ENCODE measurements at regions not wholly inside any gene's neighbourhood (a gene's known extent, or its start where the extent isn't known, plus 50 kb on each side); places are given as distances from the start of the nearest gene placed in this dataset.

DNA sequence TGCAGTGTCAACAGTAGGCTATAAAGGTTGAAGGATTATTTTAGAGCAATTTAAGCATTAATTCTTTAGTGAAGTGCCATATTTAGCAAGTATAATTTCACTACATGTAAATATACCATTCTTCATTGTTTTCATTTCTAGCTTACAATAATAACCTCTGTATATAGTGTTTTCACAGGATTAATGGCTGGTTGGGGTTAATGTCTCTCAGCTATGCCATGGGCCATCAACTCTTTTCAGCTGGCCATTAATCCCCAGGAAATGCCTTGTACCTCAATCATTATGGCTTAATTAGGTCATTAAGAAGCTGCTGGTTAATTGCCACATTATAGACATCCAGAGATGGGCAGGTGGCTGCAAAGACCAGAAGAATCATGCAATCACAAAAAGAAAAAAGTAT is 715.1 kb downstream of the MAT2B start:
- no peak overlapping the region for H3K4me3 ChIP-seq (replicated peaks in 1 of 3; ENCODE audit: insufficient read depth in 1 of 3, low read depth in 2 of 3, low read length in 3 of 3)
- no peak for ATAC-seq
- no peak overlapping the region for H3K9ac ChIP-seq (ENCODE audit: insufficient read depth, low read depth, low read length)
- no peak for TF ChIP-seq MAFK (conservative IDR thresholded peaks at IDR 0.05 in 1 of 2, IDR thresholded peaks at IDR 0.05 in 1 of 2; ENCODE audit: low read length in 2 of 2)
- no peak for TF ChIP-seq ZNF709 (CRISPR knock-in tag; IDR thresholded peaks at IDR 0.05)
- TF ChIP-seq KAT7 (CRISPR knock-in tag; IDR thresholded peaks at IDR 0.05; ENCODE audit: borderline replicate concordance) = no peak
- no peak for TF ChIP-seq ZFP36L1 (CRISPR knock-in tag; IDR thresholded peaks at IDR 0.05)
- TF ChIP-seq KDM5A (IDR thresholded peaks at IDR 0.05; ENCODE audit: borderline replicate concordance, low read length) = no peak
- no peak for TF ChIP-seq ZNF331 (CRISPR knock-in tag; IDR thresholded peaks at IDR 0.05)
- TF ChIP-seq, protein P1, sequence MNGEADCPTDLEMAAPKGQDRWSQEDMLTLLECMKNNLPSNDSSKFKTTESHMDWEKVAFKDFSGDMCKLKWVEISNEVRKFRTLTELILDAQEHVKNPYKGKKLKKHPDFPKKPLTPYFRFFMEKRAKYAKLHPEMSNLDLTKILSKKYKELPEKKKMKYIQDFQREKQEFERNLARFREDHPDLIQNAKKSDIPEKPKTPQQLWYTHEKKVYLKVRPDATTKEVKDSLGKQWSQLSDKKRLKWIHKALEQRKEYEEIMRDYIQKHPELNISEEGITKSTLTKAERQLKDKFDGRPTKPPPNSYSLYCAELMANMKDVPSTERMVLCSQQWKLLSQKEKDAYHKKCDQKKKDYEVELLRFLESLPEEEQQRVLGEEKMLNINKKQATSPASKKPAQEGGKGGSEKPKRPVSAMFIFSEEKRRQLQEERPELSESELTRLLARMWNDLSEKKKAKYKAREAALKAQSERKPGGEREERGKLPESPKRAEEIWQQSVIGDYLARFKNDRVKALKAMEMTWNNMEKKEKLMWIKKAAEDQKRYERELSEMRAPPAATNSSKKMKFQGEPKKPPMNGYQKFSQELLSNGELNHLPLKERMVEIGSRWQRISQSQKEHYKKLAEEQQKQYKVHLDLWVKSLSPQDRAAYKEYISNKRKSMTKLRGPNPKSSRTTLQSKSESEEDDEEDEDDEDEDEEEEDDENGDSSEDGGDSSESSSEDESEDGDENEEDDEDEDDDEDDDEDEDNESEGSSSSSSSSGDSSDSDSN (CRISPR knock-in tag; IDR thresholded peaks at IDR 0.05) = no peak
- TF ChIP-seq ZNF572 (CRISPR knock-in tag; IDR thresholded peaks at IDR 0.05) = no peak
- TF ChIP-seq, protein P2, sequence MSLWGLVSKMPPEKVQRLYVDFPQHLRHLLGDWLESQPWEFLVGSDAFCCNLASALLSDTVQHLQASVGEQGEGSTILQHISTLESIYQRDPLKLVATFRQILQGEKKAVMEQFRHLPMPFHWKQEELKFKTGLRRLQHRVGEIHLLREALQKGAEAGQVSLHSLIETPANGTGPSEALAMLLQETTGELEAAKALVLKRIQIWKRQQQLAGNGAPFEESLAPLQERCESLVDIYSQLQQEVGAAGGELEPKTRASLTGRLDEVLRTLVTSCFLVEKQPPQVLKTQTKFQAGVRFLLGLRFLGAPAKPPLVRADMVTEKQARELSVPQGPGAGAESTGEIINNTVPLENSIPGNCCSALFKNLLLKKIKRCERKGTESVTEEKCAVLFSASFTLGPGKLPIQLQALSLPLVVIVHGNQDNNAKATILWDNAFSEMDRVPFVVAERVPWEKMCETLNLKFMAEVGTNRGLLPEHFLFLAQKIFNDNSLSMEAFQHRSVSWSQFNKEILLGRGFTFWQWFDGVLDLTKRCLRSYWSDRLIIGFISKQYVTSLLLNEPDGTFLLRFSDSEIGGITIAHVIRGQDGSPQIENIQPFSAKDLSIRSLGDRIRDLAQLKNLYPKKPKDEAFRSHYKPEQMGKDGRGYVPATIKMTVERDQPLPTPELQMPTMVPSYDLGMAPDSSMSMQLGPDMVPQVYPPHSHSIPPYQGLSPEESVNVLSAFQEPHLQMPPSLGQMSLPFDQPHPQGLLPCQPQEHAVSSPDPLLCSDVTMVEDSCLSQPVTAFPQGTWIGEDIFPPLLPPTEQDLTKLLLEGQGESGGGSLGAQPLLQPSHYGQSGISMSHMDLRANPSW (CRISPR knock-in tag; IDR thresholded peaks at IDR 0.05; ENCODE audit: borderline replicate concordance) = no peak
- TF ChIP-seq TAF1 (CRISPR knock-in tag; IDR thresholded peaks at IDR 0.05) = no peak
- TF ChIP-seq KMT2A (CRISPR knock-in tag; IDR thresholded peaks at IDR 0.05) = no peak
- TF ChIP-seq ZNF782 (CRISPR knock-in tag; IDR thresholded peaks at IDR 0.05; ENCODE audit: borderline replicate concordance) = no peak
- POLR2A ChIA-PET = no interaction called here
- CTCF ChIA-PET (ENCODE audit: low intra/inter-chr PET ratio, low total read pairs) = no interaction called here
- BruUV-seq (replicated peaks) = no TSS peak
- no peak for DNase-seq (ENCODE audit: low spot score)
- H3K79me2 ChIP-seq (ENCODE audit: insufficient read depth, low read length) = no peaks in the 10 kb centered on the region
- no peaks in the 10 kb centered on the region for H3K9me3 ChIP-seq (ENCODE audit: low read length)
- H3K27me3 ChIP-seq (ENCODE audit: control insufficient read depth in 1 of 2, insufficient read depth in 2 of 2, low read length in 2 of 2) = no peaks in the 10 kb centered on the region
- H4K20me1 ChIP-seq (ENCODE audit: insufficient read depth, low read length) = no peaks in the 10 kb centered on the region
- no peak overlapping the region for H3K27ac ChIP-seq (ENCODE audit: extremely low read length, insufficient read depth, low read length)
- no peaks in the 10 kb centered on the region for H3K4me1 ChIP-seq (ENCODE audit: insufficient read depth, low read length)
- intact Hi-C loops (cut with micrococcal nuclease; ENCODE audit: unreplicated experiment) (no loop called here), in situ Hi-C loops (cut with HindIII; ENCODE audit: extremely low pct_ligation_motif_present, low pct_unique_long_range_greater_than_20kb) (no loop called here)
- FAIRE-seq = no peak
- H3K36me3 ChIP-seq (replicated peaks in 1 of 2; ENCODE audit: control insufficient read depth in 1 of 2, insufficient read depth in 2 of 2, low read length in 2 of 2) = no peaks in the 10 kb centered on the region
- no peak overlapping the region for H3K4me2 ChIP-seq (ENCODE audit: low read depth, low read length)
- H2AFZ ChIP-seq (ENCODE audit: low read length) = no peak overlapping the region
